OCI-LY3 (cell line): ENCODE measurements at regions not wholly inside any gene's neighbourhood (a gene's known extent, or its start where the extent isn't known, plus 50 kb on each side); places are given as distances from the start of the nearest gene placed in this dataset.

Source experiments
- EZH2phosphoT487 ChIP-seq: fragments of 200-600 bp; shearing (Covaris generic); IDR thresholded peaks from 2 replicates; pipeline ENCODE4 v1.6.1; 2018; ENCODE audit warnings: antibody characterized with exemption, mixed run types, low read depth
- TF ChIP-seq, protein P1 (sequence below): fragments of 200-600, 300-600 bp; sonication (generic); IDR thresholded peaks from 2 replicates; pipeline ENCODE4 v1.5.1; 2014; ENCODE audit warnings: antibody characterized with exemption, low read length, low read depth

DNA sequence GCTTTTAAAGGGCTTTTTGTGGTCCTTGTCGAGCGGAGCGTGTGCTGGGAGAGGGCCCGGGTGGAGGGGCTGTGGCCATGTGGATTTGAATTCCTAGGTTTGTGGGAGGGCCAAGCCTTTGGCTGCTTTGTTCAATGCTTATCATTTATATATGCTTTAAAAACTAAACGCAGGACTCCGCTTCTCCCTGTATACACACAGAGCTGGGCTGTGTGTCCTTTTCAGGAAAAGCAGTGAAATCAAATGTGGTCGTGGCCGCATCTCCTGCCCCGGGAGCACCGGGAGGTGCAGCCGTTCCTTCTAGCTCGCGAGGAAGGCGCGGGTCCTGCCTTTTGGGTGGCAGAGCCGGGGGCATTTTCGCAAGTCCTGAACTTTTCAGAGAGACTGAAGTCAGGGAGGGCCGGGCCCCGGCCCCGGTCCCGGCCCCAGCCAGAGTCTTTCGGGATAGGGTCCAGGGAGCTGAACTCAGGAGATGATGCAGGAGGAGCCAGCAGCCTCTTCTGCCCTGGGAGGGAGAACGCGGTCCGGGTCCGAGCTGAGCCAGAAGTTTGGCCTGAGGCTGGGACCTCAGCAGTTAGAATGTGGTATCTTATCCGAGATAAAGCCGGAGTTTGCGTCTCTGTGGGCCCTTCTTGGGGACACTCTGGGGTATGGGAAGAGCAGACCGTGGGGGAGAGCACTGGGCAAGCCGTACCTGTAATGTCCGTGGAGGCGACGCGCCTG, 158.8 kb downstream of the C9orf152 start:
- TF ChIP-seq, protein P1, sequence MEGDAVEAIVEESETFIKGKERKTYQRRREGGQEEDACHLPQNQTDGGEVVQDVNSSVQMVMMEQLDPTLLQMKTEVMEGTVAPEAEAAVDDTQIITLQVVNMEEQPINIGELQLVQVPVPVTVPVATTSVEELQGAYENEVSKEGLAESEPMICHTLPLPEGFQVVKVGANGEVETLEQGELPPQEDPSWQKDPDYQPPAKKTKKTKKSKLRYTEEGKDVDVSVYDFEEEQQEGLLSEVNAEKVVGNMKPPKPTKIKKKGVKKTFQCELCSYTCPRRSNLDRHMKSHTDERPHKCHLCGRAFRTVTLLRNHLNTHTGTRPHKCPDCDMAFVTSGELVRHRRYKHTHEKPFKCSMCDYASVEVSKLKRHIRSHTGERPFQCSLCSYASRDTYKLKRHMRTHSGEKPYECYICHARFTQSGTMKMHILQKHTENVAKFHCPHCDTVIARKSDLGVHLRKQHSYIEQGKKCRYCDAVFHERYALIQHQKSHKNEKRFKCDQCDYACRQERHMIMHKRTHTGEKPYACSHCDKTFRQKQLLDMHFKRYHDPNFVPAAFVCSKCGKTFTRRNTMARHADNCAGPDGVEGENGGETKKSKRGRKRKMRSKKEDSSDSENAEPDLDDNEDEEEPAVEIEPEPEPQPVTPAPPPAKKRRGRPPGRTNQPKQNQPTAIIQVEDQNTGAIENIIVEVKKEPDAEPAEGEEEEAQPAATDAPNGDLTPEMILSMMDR = no peak
- no peak for TF ChIP-seq EZH2phosphoT487
